SU-DHL-6 (cell line): ENCODE measurements at regions not wholly inside any gene's neighbourhood (a gene's known extent, or its start where the extent isn't known, plus 50 kb on each side); places are given as distances from the start of the nearest gene placed in this dataset.

Experiments
- H2AFZ ChIP-seq: fragments of 200-600 bp; sonication (generic); 2 replicates; pipeline ENCODE4 v1.6.1; 2014; ENCODE audit warnings: low read depth, mild to moderate bottlenecking, moderate library complexity, mixed read lengths, antibody characterized with exemption, low read length; ENCODE audit not compliant: severe bottlenecking
- H3F3A ChIP-seq: fragments of 200-600 bp; shearing (Covaris generic); 2 replicates; pipeline ENCODE4 v1.6.0; 2016; ENCODE audit warnings: antibody characterized with exemption, mild to moderate bottlenecking; ENCODE audit not compliant: insufficient read depth
- H3K27ac ChIP-seq: fragments of 200-600 bp; sonication (generic); 2 replicates; pipeline ENCODE4 v1.5.1; 2016; ENCODE audit warnings: low read depth, mild to moderate bottlenecking, low read length, moderate library complexity, mixed read lengths
- H3K27me3 ChIP-seq: fragments of 200-600 bp; sonication (generic), shearing (Covaris generic); 2 replicates; pipeline ENCODE4 v1.6.0; 2014; ENCODE audit warnings: mild to moderate bottlenecking, low read length
- H3K36me3 ChIP-seq: fragments of 200-600 bp; sonication (generic); 2 replicates; pipeline ENCODE4 v1.6.1; 2014; ENCODE audit warnings: mild to moderate bottlenecking, low read length, mixed read lengths
- H3K4me2 ChIP-seq: fragments of 300-600, 200-600 bp; shearing (Covaris generic), sonication (generic); 2 replicates; pipeline ENCODE4 v1.6.0; 2014; ENCODE audit warnings: low read length, low read depth, mild to moderate bottlenecking; ENCODE audit not compliant: poor library complexity, severe bottlenecking
- H3K4me3 ChIP-seq: fragments of 200-600 bp; sonication (generic); 2 replicates; pipeline ENCODE4 v1.5.1; 2014; ENCODE audit warnings: antibody characterized with exemption, low read length, mild to moderate bottlenecking, mixed read lengths; ENCODE audit not compliant: insufficient read depth, poor library complexity, severe bottlenecking
- H3K79me2 ChIP-seq: fragments of 200-600 bp; sonication (generic); 2 replicates; pipeline ENCODE4 v1.6.1; 2014; ENCODE audit warnings: mild to moderate bottlenecking, low read length, moderate library complexity; ENCODE audit not compliant: insufficient read depth
- H3K9ac ChIP-seq: fragments of 200-600 bp; sonication (generic); 2 replicates; pipeline ENCODE4 v1.7.0; 2014; ENCODE audit warnings: mild to moderate bottlenecking, low read length
- H3K9me2 ChIP-seq: fragments of 200-600 bp; sonication (generic); replicated peaks from 2 replicates; pipeline ENCODE4 v1.6.1; 2014; ENCODE audit warnings: low read length; ENCODE audit not compliant: insufficient read depth
- H3K9me3 ChIP-seq: fragments of 200-600 bp; sonication (generic); 2 replicates; pipeline ENCODE4 v1.6.1; 2014; ENCODE audit warnings: low read length, mixed read lengths; ENCODE audit not compliant: insufficient read depth
- H4K20me1 ChIP-seq: fragments of 200-600 bp; sonication (generic); 2 replicates; pipeline ENCODE4 v1.6.1; 2014; ENCODE audit warnings: low read depth, mild to moderate bottlenecking, antibody characterized with exemption, low read length, moderate library complexity, mixed read lengths
- CTCF ChIP-seq: fragments of 200-600 bp; sonication (generic); IDR thresholded peaks from one replicate; pipeline ENCODE4 v1.5.1; 2017; ENCODE audit warnings: antibody characterized with exemption, mild to moderate bottlenecking, low read length, moderate library complexity; ENCODE audit not compliant: insufficient read depth, poor library complexity, severe bottlenecking
- EZH2phosphoT487 ChIP-seq: fragments of 200-600 bp; sonication (generic), shearing (Covaris generic); conservative IDR thresholded peaks from 2 replicates; pipeline ENCODE4 v1.6.1; 2018; ENCODE audit warnings: mild to moderate bottlenecking, antibody characterized with exemption, low read length, moderate library complexity, mixed read lengths

DNA sequence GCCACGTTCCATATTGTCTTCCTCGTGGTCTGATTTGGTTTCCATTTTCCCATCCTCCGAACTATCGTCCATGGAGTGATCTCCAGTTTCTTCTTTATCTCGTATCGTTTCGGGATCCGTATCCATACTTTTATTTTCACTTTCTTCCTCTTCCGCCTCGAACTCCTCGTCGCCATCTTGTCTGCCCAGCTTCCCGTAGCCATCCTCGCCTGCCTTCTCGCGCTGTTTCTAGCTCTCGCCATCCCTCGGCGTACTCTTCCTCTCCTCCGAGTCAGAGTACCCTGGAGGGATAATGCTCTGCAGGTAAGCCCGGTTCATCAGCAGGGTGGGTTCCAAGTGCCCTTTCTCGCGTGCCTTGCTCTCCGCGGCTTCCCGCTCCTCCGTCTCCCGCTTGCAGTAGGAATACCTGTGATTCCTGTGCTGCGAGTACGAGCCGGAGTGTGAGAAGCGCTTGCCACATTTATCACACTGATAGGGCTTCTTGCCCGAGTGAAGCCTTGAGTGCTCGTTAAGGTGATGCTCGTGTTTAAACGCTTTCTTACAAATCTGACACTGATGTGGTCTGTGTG lies 134.5 kb upstream of the TAPT1 start:
- Histone ChIP-seq H3K27me3 (no peaks in the 10 kb centered on the region), H3K9me3 (no peaks in the 10 kb centered on the region), H3K9me2 (no peaks in the 10 kb centered on the region), H4K20me1 (no peaks in the 10 kb centered on the region), H3K4me3 (no peak overlapping the region), H3K4me2 (no peak overlapping the region), H3K27ac (no peak overlapping the region), H3K36me3 (no peaks in the 10 kb centered on the region), H3K9ac (no peak overlapping the region), H3K79me2 (no peaks in the 10 kb centered on the region), H3F3A (no peaks in the 10 kb centered on the region), H2AFZ (no peak overlapping the region)
- TF ChIP-seq EZH2phosphoT487, result no peak
- no peak for TF ChIP-seq CTCF

DNA sequence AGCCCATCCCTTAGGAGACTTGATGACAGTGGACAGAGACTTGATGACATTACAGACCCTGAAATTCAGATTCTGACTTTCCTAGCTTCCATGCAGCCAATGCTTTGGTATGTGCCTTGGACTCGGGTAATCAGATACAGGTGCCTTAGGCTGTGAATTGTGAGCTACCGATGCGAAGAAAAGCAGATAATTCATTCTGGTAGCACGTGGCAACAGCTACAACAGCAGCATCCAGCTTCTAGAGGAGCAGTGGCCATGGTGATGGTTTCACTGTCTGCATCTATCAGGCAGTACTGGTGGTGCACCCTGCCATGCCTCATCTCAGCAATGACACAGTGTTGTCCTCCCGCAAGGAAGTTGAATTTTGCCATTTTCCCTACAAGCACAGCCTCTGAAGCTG lies 126.9 kb upstream of the TAPT1 start:
- Histone ChIP-seq H3K9me3 (no peaks in the 10 kb centered on the region), H4K20me1 (no peaks in the 10 kb centered on the region), H3K79me2 (no peaks in the 10 kb centered on the region), H3K27me3 (no peaks in the 10 kb centered on the region), H3F3A (no peaks in the 10 kb centered on the region), H3K9ac (no peak overlapping the region), H3K9me2 (no peaks in the 10 kb centered on the region), H3K36me3 (no peaks in the 10 kb centered on the region), H3K4me2 (no peak overlapping the region), H3K4me3 (no peak overlapping the region), H2AFZ (no peak overlapping the region), H3K27ac (no peak overlapping the region)
- TF ChIP-seq CTCF (no peak), EZH2phosphoT487 (no peak)

DNA sequence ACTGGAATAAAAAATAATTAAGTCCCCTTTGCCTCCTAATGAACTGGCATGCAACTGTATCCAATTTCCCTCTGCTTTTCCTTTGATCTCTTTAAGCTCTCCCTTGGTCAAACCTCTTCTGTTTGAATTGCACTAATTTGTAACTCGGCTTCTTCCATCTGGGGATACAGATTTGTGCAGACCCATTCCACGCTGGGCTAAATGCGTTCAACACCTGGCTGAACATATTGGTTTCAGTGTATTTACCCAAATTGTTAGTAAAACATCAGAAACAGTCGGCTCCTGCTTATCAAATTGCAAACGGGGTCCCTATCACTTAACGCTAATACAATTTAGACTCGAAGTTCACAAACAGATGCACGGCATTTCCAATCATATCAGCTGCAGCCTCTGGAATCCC lies 124.9 kb upstream of the TAPT1 start:
- H3K4me3 ChIP-seq, result no peak overlapping the region

More for the DNA sequence above, 124.9 kb upstream of the TAPT1 start:
- Histone ChIP-seq H3K9ac (no peak overlapping the region), H3K27ac (no peak overlapping the region), H3F3A (no peaks in the 10 kb centered on the region), H3K4me2 (no peak overlapping the region), H3K9me3 (no peaks in the 10 kb centered on the region), H2AFZ (no peak overlapping the region), H4K20me1 (no peaks in the 10 kb centered on the region), H3K79me2 (no peaks in the 10 kb centered on the region), H3K27me3 (no peaks in the 10 kb centered on the region), H3K36me3 (no peaks in the 10 kb centered on the region), H3K9me2 (0 out of 2 replicates have a peak, but pooled peaks cover 4% of the 10 kb centered on the region)
- TF ChIP-seq CTCF, result no peak
- TF ChIP-seq EZH2phosphoT487, result no peak
